ENCODE measurements at regions not wholly inside any gene's neighbourhood (a gene's known extent, or its start where the extent isn't known, plus 50 kb on each side); places are given as distances from the start of the nearest gene placed in this dataset.

DNA sequence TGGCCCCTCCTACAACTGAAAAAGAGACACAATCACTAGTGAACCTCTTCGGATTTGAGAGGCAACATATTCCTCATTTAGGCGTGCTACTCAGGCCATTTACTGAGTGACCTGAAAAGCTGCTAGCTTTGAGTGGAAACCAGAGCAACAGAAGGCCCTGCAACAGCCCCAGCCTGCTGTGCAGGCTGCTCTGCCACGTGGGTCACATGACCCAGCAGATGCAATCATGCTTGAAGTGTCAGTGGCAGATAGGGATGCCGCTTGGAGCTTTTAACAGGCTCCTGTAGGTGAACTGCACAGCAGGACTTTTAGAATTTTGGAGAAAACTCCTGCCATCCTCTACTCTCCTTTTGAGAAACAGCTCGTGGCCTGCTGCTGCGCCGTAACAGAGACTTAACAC is 578.6 kb upstream of the RAB6C start:
- TF ChIP-seq, protein P1, sequence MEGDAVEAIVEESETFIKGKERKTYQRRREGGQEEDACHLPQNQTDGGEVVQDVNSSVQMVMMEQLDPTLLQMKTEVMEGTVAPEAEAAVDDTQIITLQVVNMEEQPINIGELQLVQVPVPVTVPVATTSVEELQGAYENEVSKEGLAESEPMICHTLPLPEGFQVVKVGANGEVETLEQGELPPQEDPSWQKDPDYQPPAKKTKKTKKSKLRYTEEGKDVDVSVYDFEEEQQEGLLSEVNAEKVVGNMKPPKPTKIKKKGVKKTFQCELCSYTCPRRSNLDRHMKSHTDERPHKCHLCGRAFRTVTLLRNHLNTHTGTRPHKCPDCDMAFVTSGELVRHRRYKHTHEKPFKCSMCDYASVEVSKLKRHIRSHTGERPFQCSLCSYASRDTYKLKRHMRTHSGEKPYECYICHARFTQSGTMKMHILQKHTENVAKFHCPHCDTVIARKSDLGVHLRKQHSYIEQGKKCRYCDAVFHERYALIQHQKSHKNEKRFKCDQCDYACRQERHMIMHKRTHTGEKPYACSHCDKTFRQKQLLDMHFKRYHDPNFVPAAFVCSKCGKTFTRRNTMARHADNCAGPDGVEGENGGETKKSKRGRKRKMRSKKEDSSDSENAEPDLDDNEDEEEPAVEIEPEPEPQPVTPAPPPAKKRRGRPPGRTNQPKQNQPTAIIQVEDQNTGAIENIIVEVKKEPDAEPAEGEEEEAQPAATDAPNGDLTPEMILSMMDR (IDR thresholded peaks at IDR 0.05), result no peak
- TF ChIP-seq POLR2A (IDR thresholded peaks at IDR 0.05) (no peak), EP300 (IDR thresholded peaks at IDR 0.05) (no peak)

Data from ovary (tissue), 3 donors.